ENCODE measurements at regions not wholly inside any gene's neighbourhood (a gene's known extent, or its start where the extent isn't known, plus 50 kb on each side); places are given as distances from the start of the nearest gene placed in this dataset.

- no peak overlapping the region for H3K27ac ChIP-seq (ENCODE audit: low read depth, low read length)
- no peaks in the 10 kb centered on the region for H3K9me3 ChIP-seq (ENCODE audit: control insufficient read depth in 1 of 2, insufficient read depth in 1 of 2, low read depth in 1 of 2, low read length in 2 of 2)
- H3K4me3 ChIP-seq (replicated peaks in 1 of 2; ENCODE audit: low read depth in 1 of 2, low read length in 2 of 2) = no peak overlapping the region
- POLR2A ChIA-PET = no interaction called here
- ATAC-seq (no peak), DNase-seq (ENCODE audit: low read depth, low spot score) (no peak)
- intact Hi-C loops (cut with micrococcal nuclease) = no loop called here
- RAD21 ChIA-PET (ENCODE audit: low non-redundant PET in 1 of 2, low total read pairs in 2 of 2, uncharacterized antibody in 2 of 2, unreplicated experiment in 2 of 2) = no interaction called here
- H4K20me1 ChIP-seq (ENCODE audit: insufficient read depth) = no peaks in the 10 kb centered on the region
- H3K4me2 ChIP-seq (ENCODE audit: low read length) = no peak overlapping the region
- no peaks in the 10 kb centered on the region for H3K27me3 ChIP-seq (ENCODE audit: insufficient read depth, low read length)
- H3K36me3 ChIP-seq (ENCODE audit: control insufficient read depth in 1 of 2, insufficient read depth in 2 of 2, low read length in 2 of 2) = no peaks in the 10 kb centered on the region
- H3K9me2 ChIP-seq (ENCODE audit: insufficient read depth) = 0 out of 2 replicates have a peak, but pooled peaks cover 4% of the 10 kb centered on the region
- TF ChIP-seq ZBTB33 (IDR thresholded peaks at IDR 0.05; ENCODE audit: extremely low read depth, insufficient replicate concordance, low read length) = no peak
- TF ChIP-seq JUND (IDR thresholded peaks at IDR 0.05) = no peak
- no peak for TF ChIP-seq FOSL1 (IDR thresholded peaks at IDR 0.05; ENCODE audit: low read depth)
- no peak for TF ChIP-seq CTCF (IDR thresholded peaks at IDR 0.05 in 2 of 3, conservative IDR thresholded peaks at IDR 0.05 in 1 of 3; ENCODE audit: borderline replicate concordance in 1 of 3, insufficient read depth in 1 of 3, low read depth in 2 of 3, low read length in 2 of 3)
- no peak for TF ChIP-seq EZH2phosphoT487 (IDR thresholded peaks at IDR 0.05; ENCODE audit: borderline replicate concordance)
- TF ChIP-seq ZFX (IDR thresholded peaks at IDR 0.05) = no peak
- no peak for TF ChIP-seq SRF (IDR thresholded peaks at IDR 0.05; ENCODE audit: low read depth)
- TF ChIP-seq ZNF274 (IDR thresholded peaks at IDR 0.05; ENCODE audit: low read depth, low read length) = no peak
- TF ChIP-seq REST (IDR thresholded peaks at IDR 0.05; ENCODE audit: low read depth) = no peak
- no peak for TF ChIP-seq RAD21 (IDR thresholded peaks at IDR 0.05; ENCODE audit: low read depth)
- no peak for TF ChIP-seq CEBPB (IDR thresholded peaks at IDR 0.05; ENCODE audit: low read depth)
- no peak for TF ChIP-seq ATF3 (IDR thresholded peaks at IDR 0.05)
- H3K4me1 ChIP-seq (ENCODE audit: control insufficient read depth in 1 of 2, insufficient read depth in 2 of 2, low read length in 2 of 2) = no peaks in the 10 kb centered on the region
- CTCF ChIA-PET = no interaction called here
- H2AFZ ChIP-seq (ENCODE audit: low read depth, low read length, poor library complexity, severe bottlenecking) = no peak overlapping the region
- no peaks in the 10 kb centered on the region for H3K79me2 ChIP-seq (ENCODE audit: insufficient read depth, low read length)
- no peak overlapping the region for H3K9ac ChIP-seq (ENCODE audit: low read length)
- no TSS peak for BruUV-seq (replicated peaks)
These were observed 149.1 kb downstream of the KLF12 start for GRCh38 chr13:73984949-73985691.

All from HCT116 (cell line).